ENCODE measurements at regions not wholly inside any gene's neighbourhood (a gene's known extent, or its start where the extent isn't known, plus 50 kb on each side); places are given as distances from the start of the nearest gene placed in this dataset.

GRCh38 chr1:76727520-76727919 lies 139.8 kb upstream of the ST6GALNAC5 start:
- H3K9me3 ChIP-seq (ENCODE audit: low read length): peaks cover 18% of the 10 kb centered on the region; the same call in 1 of the 2 replicates
- no peak overlapping the region for H2AFZ ChIP-seq (ENCODE audit: low read length)
- FAIRE-seq (no peak), ATAC-seq (no peak), DNase-seq (ENCODE audit: low spot score) (no peak)
- no peaks in the 10 kb centered on the region for H3K79me2 ChIP-seq (ENCODE audit: insufficient read depth, low read length)
- CTCF ChIA-PET (ENCODE audit: low intra/inter-chr PET ratio, low total read pairs): no interaction called here
- H4K20me1 ChIP-seq (ENCODE audit: insufficient read depth, low read length): no peaks in the 10 kb centered on the region
- H3K27me3 ChIP-seq (ENCODE audit: control insufficient read depth in 1 of 2, insufficient read depth in 2 of 2, low read length in 2 of 2): no peaks in the 10 kb centered on the region
- intact Hi-C loops (cut with micrococcal nuclease; ENCODE audit: unreplicated experiment) (no loop called here), in situ Hi-C loops (cut with HindIII; ENCODE audit: extremely low pct_ligation_motif_present, low pct_unique_long_range_greater_than_20kb) (no loop called here)
- no peak overlapping the region for H3K4me2 ChIP-seq (ENCODE audit: low read depth, low read length)
- POLR2A ChIA-PET: no interaction called here
- no peaks in the 10 kb centered on the region for H3K36me3 ChIP-seq (replicated peaks in 1 of 2; ENCODE audit: control insufficient read depth in 1 of 2, insufficient read depth in 2 of 2, low read length in 2 of 2)
- TF ChIP-seq MAFF (IDR thresholded peaks at IDR 0.05; ENCODE audit: low read depth, low read length): peak; percentile 76
- TF ChIP-seq, protein P1, sequence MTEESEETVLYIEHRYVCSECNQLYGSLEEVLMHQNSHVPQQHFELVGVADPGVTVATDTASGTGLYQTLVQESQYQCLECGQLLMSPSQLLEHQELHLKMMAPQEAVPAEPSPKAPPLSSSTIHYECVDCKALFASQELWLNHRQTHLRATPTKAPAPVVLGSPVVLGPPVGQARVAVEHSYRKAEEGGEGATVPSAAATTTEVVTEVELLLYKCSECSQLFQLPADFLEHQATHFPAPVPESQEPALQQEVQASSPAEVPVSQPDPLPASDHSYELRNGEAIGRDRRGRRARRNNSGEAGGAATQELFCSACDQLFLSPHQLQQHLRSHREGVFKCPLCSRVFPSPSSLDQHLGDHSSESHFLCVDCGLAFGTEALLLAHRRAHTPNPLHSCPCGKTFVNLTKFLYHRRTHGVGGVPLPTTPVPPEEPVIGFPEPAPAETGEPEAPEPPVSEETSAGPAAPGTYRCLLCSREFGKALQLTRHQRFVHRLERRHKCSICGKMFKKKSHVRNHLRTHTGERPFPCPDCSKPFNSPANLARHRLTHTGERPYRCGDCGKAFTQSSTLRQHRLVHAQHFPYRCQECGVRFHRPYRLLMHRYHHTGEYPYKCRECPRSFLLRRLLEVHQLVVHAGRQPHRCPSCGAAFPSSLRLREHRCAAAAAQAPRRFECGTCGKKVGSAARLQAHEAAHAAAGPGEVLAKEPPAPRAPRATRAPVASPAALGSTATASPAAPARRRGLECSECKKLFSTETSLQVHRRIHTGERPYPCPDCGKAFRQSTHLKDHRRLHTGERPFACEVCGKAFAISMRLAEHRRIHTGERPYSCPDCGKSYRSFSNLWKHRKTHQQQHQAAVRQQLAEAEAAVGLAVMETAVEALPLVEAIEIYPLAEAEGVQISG (CRISPR knock-in tag; IDR thresholded peaks at IDR 0.05): no peak
- peak; percentile 80 to 87; a peak in 3 of 4 replicates for TF ChIP-seq MAFK (conservative IDR thresholded peaks at IDR 0.05 in 1 of 2, IDR thresholded peaks at IDR 0.05 in 1 of 2; ENCODE audit: low read length in 2 of 2)
- no peak for TF ChIP-seq ZNF256 (CRISPR knock-in tag; conservative IDR thresholded peaks at IDR 0.05)
- no TSS peak for BruUV-seq (replicated peaks)
- no peak overlapping the region for H3K9ac ChIP-seq (ENCODE audit: insufficient read depth, low read depth, low read length)
- no peak overlapping the region for H3K4me3 ChIP-seq (replicated peaks in 1 of 3; ENCODE audit: insufficient read depth in 1 of 3, low read depth in 2 of 3, low read length in 3 of 3)
- H3K27ac ChIP-seq (ENCODE audit: extremely low read length, insufficient read depth, low read length): no peak overlapping the region
- H3K4me1 ChIP-seq (ENCODE audit: insufficient read depth, low read length): peaks cover 7% of the 10 kb centered on the region; the same call in 1 of the 2 replicates

- FAIRE-seq (no peak), DNase-seq (ENCODE audit: low spot score) (no peak), ATAC-seq (no peak)
- no peak overlapping the region for H2AFZ ChIP-seq (ENCODE audit: low read length)
- 22% methylated on average over 3 of the region's 3 CpGs for WGBS (ENCODE audit: low lambda C conversion rate)
- intact Hi-C loops (cut with micrococcal nuclease; ENCODE audit: unreplicated experiment) (no loop called here), in situ Hi-C loops (cut with HindIII; ENCODE audit: extremely low pct_ligation_motif_present, low pct_unique_long_range_greater_than_20kb) (no loop called here)
- H3K27me3 ChIP-seq (ENCODE audit: control insufficient read depth in 1 of 2, insufficient read depth in 2 of 2, low read length in 2 of 2): no peaks in the 10 kb centered on the region
- no peak overlapping the region for H3K27ac ChIP-seq (ENCODE audit: extremely low read length, insufficient read depth, low read length)
- H3K79me2 ChIP-seq (ENCODE audit: insufficient read depth, low read length): no peaks in the 10 kb centered on the region
- H3K36me3 ChIP-seq (replicated peaks in 1 of 2; ENCODE audit: control insufficient read depth in 1 of 2, insufficient read depth in 2 of 2, low read length in 2 of 2): no peaks in the 10 kb centered on the region
- H3K4me1 ChIP-seq (ENCODE audit: insufficient read depth, low read length): peaks cover 7% of the 10 kb centered on the region; the same call in 1 of the 2 replicates
- BruUV-seq (replicated peaks): no TSS peak
- H3K9ac ChIP-seq (ENCODE audit: insufficient read depth, low read depth, low read length): no peak overlapping the region
- H3K4me2 ChIP-seq (ENCODE audit: low read depth, low read length): no peak overlapping the region
- H3K4me3 ChIP-seq (replicated peaks in 1 of 3; ENCODE audit: insufficient read depth in 1 of 3, low read depth in 2 of 3, low read length in 3 of 3): no peak overlapping the region
- no peaks in the 10 kb centered on the region for H4K20me1 ChIP-seq (ENCODE audit: insufficient read depth, low read length)
- ChIA-PET CTCF (ENCODE audit: low intra/inter-chr PET ratio, low total read pairs) (no interaction called here), POLR2A (no interaction called here)
- H3K9me3 ChIP-seq (ENCODE audit: low read length): peaks cover 18% of the 10 kb centered on the region; the same call in 1 of the 2 replicates
- TF ChIP-seq ZSCAN29 (CRISPR knock-in tag; conservative IDR thresholded peaks at IDR 0.05) (no peak), ZNF768 (CRISPR knock-in tag; IDR thresholded peaks at IDR 0.05) (no peak), ZFP82 (CRISPR knock-in tag; IDR thresholded peaks at IDR 0.05; ENCODE audit: borderline replicate concordance) (no peak), ARID2 (CRISPR knock-in tag; IDR thresholded peaks at IDR 0.05; ENCODE audit: borderline replicate concordance) (no peak), KDM6A (CRISPR knock-in tag; IDR thresholded peaks at IDR 0.05; ENCODE audit: low read depth) (no peak), ATF7-NPFF (CRISPR knock-in tag; IDR thresholded peaks at IDR 0.05; ENCODE audit: low read depth) (no peak), ZNF841 (CRISPR knock-in tag; IDR thresholded peaks at IDR 0.05; ENCODE audit: borderline replicate concordance) (no peak), NFKB2 (CRISPR knock-in tag; IDR thresholded peaks at IDR 0.05; ENCODE audit: borderline replicate concordance) (no peak), SETDB1 (CRISPR knock-in tag; IDR thresholded peaks at IDR 0.05; ENCODE audit: borderline replicate concordance) (no peak), EHMT2 (IDR thresholded peaks at IDR 0.05; ENCODE audit: borderline replicate concordance, low read depth, low read length) (no peak), ZNF530 (CRISPR knock-in tag; IDR thresholded peaks at IDR 0.05; ENCODE audit: low read depth) (no peak), ZNF564 (CRISPR knock-in tag; IDR thresholded peaks at IDR 0.05) (no peak), ZNF44 (CRISPR knock-in tag; IDR thresholded peaks at IDR 0.05) (no peak), ZNF589 (CRISPR knock-in tag; conservative IDR thresholded peaks at IDR 0.05) (no peak), TBP (CRISPR knock-in tag; IDR thresholded peaks at IDR 0.05) (no peak), YEATS2 (CRISPR knock-in tag; IDR thresholded peaks at IDR 0.05; ENCODE audit: borderline replicate concordance) (no peak)
Measured at GRCh38 chr1:76729142-76729541, 138.1 kb upstream of the ST6GALNAC5 start.

All from HepG2 (cell line).